CD14-positive monocyte (primary cell): ENCODE measurements at regions not wholly inside any gene's neighbourhood (a gene's known extent, or its start where the extent isn't known, plus 50 kb on each side); places are given as distances from the start of the nearest gene placed in this dataset.

Source experiments
- DNase-seq, 3 donors: peaks; one replicate each; pipeline ENCODE4 v3.0.0-alpha.2; 2011 to 2022
- H2AFZ ChIP-seq: 2 replicates; pipeline ENCODE4 v1.6.0; 2012; ENCODE audit warnings: mild to moderate bottlenecking, low read depth, low read length, inconsistent platforms; ENCODE audit not compliant: insufficient read depth, poor library complexity, severe bottlenecking
- H3K27ac ChIP-seq, 2 donors: 1 replicate in 1 of 2; 2 replicates in 1 of 2; pipeline ENCODE4 v1.5.1; 2012 to 2013; ENCODE audit warnings: low read length in 2 of 2, control low read depth in 1 of 2, inconsistent platforms in 1 of 2, low read depth in 1 of 2, mild to moderate bottlenecking in 1 of 2
- H3K27me3 ChIP-seq, 2 donors: one replicate each; pipeline versions ENCODE4 v1.6.0 to v1.6.1; 2011 to 2013; ENCODE audit warnings: low read length in 2 of 2; ENCODE audit not compliant: control insufficient read depth in 2 of 2, insufficient read depth in 2 of 2
- H3K36me3 ChIP-seq, 2 donors: replicated peaks in 1 of 2; 1 replicate in 1 of 2; 2 replicates in 1 of 2; pipeline versions ENCODE4 v1.5.1 to v1.6.1; 2012 to 2013; ENCODE audit warnings: low read length in 2 of 2, control low read depth in 1 of 2, inconsistent platforms in 1 of 2, mild to moderate bottlenecking in 1 of 2; ENCODE audit not compliant: insufficient read depth in 2 of 2, control insufficient read depth in 1 of 2
- H3K4me1 ChIP-seq, 2 donors: 1 replicate in 1 of 2; 2 replicates in 1 of 2; pipeline versions ENCODE4 v1.5.1 to v1.6.1; 2012 to 2013; ENCODE audit warnings: low read length in 2 of 2, control low read depth in 1 of 2, inconsistent platforms in 1 of 2, mild to moderate bottlenecking in 1 of 2, moderate library complexity in 1 of 2; ENCODE audit not compliant: insufficient read depth in 2 of 2, control insufficient read depth in 1 of 2
- H3K4me2 ChIP-seq: replicated peaks from 2 replicates; pipeline ENCODE3; 2012; ENCODE audit warnings: low read length, moderate library complexity, mild to moderate bottlenecking; ENCODE audit not compliant: poor library complexity, severe bottlenecking; ENCODE audit errors: extremely low read depth
- H3K4me3 ChIP-seq, 3 experiments: fragments of 200-600 bp in 1 of 3; sonication (generic) in 1 of 3; replicated peaks in 1 of 3; 1 replicate in 2 of 3; 2 replicates in 1 of 3; pipeline ENCODE4 v1.5.1; 2011 to 2013; ENCODE audit warnings: low read length in 3 of 3, mild to moderate bottlenecking in 3 of 3, control low read depth in 2 of 3, low read depth in 2 of 3, inconsistent platforms in 1 of 3, moderate library complexity in 1 of 3
- H3K79me2 ChIP-seq: 2 replicates; pipeline ENCODE4 v1.6.0; 2012; ENCODE audit warnings: mild to moderate bottlenecking, control low read depth, inconsistent platforms, low read length, moderate library complexity; ENCODE audit not compliant: insufficient read depth
- H3K9ac ChIP-seq: 2 replicates; pipeline ENCODE4 v1.6.0; 2017; ENCODE audit warnings: low read length, mild to moderate bottlenecking; ENCODE audit not compliant: insufficient read depth, poor library complexity, severe bottlenecking
- H3K9me3 ChIP-seq, 2 donors: replicated peaks in 1 of 2; 1 replicate in 1 of 2; 2 replicates in 1 of 2; pipeline versions ENCODE4 v1.5.1 to v1.6.1; 2012 to 2013; ENCODE audit warnings: low read length in 2 of 2, control low read depth in 1 of 2; ENCODE audit not compliant: control insufficient read depth in 1 of 2, insufficient read depth in 1 of 2
- H4K20me1 ChIP-seq: 2 replicates; pipeline ENCODE4 v1.6.0; 2012; ENCODE audit warnings: mild to moderate bottlenecking, low read length, control low read depth, moderate library complexity; ENCODE audit not compliant: insufficient read depth
- H3K27ac Mint-ChIP-seq, 7 donors: one replicate each; pipeline ENCODE4 v1.8.0; 2020; ENCODE audit warnings: mild to moderate bottlenecking in 7 of 7, mixed read lengths in 7 of 7, moderate library complexity in 6 of 7, inconsistent platforms in 2 of 7
- H3K27me3 Mint-ChIP-seq, 3 donors: one replicate each; pipeline ENCODE4 v1.8.0; 2021 to 2022; ENCODE audit warnings: low read depth in 3 of 3, mild to moderate bottlenecking in 3 of 3, mixed read lengths in 3 of 3, moderate library complexity in 3 of 3, inconsistent platforms in 1 of 3
- H3K36me3 Mint-ChIP-seq, 2 donors: one replicate each; pipeline ENCODE4 v1.8.0; 2020; ENCODE audit warnings: mixed read lengths in 2 of 2, inconsistent platforms in 1 of 2, mild to moderate bottlenecking in 1 of 2
- H3K4me1 Mint-ChIP-seq: one replicate; pipeline ENCODE4 v1.8.0; 2020; ENCODE audit warnings: mild to moderate bottlenecking, mixed read lengths
- H3K4me3 Mint-ChIP-seq, 2 donors: one replicate each; pipeline ENCODE4 v1.8.0; 2020; ENCODE audit warnings: mild to moderate bottlenecking in 2 of 2, mixed read lengths in 2 of 2, moderate library complexity in 1 of 2
- H3K9me3 Mint-ChIP-seq, 7 donors: one replicate each; pipeline ENCODE4 v1.8.0; 2020 to 2022; ENCODE audit warnings: mixed read lengths in 7 of 7, mild to moderate bottlenecking in 6 of 7, moderate library complexity in 6 of 7, inconsistent platforms in 2 of 7
- WGBS: methylation state at CpG from one replicate; pipeline ENCODE4 v1.1.5; 2013; ENCODE audit warnings: missing lambda C conversion rate; ENCODE audit not compliant: insufficient coverage; 5-methylcytosine and 5-hydroxymethylcytosine counted together
- intact Hi-C, 2 donors: fragments of 100-400 bp; cut with micrococcal nuclease; formaldehyde crosslinking; loops; one replicate each; pipeline versions ENCODE4 v1.15.0 to v1.15.1; 2023
- TF ChIP-seq, protein P1 (sequence below): fragments of 200-600 bp; IDR thresholded peaks from one replicate; pipeline ENCODE4 v1.8.0; 2022; ENCODE audit warnings: antibody characterized with exemption, mild to moderate bottlenecking

DNA sequence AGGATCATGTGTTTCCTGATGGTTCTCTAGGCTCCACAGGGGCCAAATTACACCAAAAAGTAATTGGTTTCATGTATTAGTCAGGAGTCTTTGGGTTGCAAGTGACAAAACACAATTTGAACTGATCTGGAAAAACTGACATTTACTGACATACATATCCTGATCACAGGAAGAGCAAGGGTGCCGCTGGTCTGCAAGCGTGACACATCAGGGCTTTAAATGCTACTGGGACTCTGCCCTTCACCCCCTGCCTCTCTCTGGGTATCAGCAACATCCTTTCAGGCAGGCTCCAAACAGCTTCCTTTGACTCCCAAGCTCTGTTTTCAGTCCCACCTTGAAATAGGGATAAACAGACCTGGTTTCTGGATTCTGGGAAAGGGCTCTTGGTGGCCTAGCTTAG, 197.5 kb downstream of the PALM2AKAP2 start:
- DNase-seq: no peak
- Histone ChIP-seq H3K4me3 (no peak overlapping the region), H3K27me3 (peaks cover 0 to 2% of the 10 kb centered on the region in 2 donors), H3K79me2 (no peaks in the 10 kb centered on the region), H3K27ac (no peak overlapping the region), H4K20me1 (no peaks in the 10 kb centered on the region), H2AFZ (no peak overlapping the region), H3K9ac (no peak overlapping the region), H3K36me3 (no peaks in the 10 kb centered on the region), H3K4me1 (peaks cover 28 to 30% of the 10 kb centered on the region in 2 donors), H3K4me2 (no peak overlapping the region), H3K9me3 (no peaks in the 10 kb centered on the region)
- Mint-ChIP-seq H3K36me3 (peaks cover 0 to 1% of the 10 kb centered on the region in 2 donors), H3K4me3 (no peak overlapping the region), H3K9me3 (peaks cover 0 to 8% (median 0%) of the 10 kb centered on the region in 7 donors), H3K27ac (no peak overlapping the region), H3K4me1 (peaks cover 27% of the 10 kb centered on the region), H3K27me3 (peaks cover 3 to 6% (median 4%) of the 10 kb centered on the region in 3 donors)
- TF ChIP-seq, protein P1, sequence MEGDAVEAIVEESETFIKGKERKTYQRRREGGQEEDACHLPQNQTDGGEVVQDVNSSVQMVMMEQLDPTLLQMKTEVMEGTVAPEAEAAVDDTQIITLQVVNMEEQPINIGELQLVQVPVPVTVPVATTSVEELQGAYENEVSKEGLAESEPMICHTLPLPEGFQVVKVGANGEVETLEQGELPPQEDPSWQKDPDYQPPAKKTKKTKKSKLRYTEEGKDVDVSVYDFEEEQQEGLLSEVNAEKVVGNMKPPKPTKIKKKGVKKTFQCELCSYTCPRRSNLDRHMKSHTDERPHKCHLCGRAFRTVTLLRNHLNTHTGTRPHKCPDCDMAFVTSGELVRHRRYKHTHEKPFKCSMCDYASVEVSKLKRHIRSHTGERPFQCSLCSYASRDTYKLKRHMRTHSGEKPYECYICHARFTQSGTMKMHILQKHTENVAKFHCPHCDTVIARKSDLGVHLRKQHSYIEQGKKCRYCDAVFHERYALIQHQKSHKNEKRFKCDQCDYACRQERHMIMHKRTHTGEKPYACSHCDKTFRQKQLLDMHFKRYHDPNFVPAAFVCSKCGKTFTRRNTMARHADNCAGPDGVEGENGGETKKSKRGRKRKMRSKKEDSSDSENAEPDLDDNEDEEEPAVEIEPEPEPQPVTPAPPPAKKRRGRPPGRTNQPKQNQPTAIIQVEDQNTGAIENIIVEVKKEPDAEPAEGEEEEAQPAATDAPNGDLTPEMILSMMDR: no peak
- intact Hi-C loops: no loop called here
- WGBS: 85% methylated on average over 2 of the region's 2 CpGs

DNA sequence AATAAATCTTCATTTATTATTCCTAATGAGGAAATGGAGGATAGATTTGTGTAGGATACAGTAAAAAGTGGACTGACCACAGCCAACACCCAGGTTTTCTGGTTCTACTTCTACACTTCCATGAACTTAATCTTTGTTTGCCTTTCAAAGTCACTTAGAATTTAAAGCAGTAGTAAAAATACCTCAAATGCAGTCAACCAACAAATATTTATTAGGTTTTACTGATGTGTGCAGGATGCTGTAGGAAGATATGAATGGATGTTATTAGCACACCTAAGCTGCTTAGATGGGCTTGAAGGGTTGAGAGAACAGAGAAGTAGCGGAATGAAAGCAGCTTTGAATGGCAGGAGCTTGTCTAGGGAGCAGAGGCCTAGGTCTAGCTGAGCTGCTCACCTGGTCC, 201.1 kb downstream of the PALM2AKAP2 start:
- intact Hi-C loops: no loop called here
- Mint-ChIP-seq H3K9me3 (peaks cover 0 to 8% (median 0%) of the 10 kb centered on the region in 7 donors), H3K4me3 (no peak overlapping the region)

More for the DNA sequence above, 201.1 kb downstream of the PALM2AKAP2 start:
- H3K9ac ChIP-seq: no peak overlapping the region
- H4K20me1 ChIP-seq: no peaks in the 10 kb centered on the region
- H3K27ac Mint-ChIP-seq: no peak overlapping the region
- TF ChIP-seq, protein P1: no peak
- H3K79me2 ChIP-seq: no peaks in the 10 kb centered on the region
- H3K36me3 ChIP-seq: no peaks in the 10 kb centered on the region
- no peak overlapping the region for H2AFZ ChIP-seq
- WGBS: 75% methylated on average over 1 of the region's 1 CpG
- no peak overlapping the region for H3K4me2 ChIP-seq
- H3K4me1 ChIP-seq: no peaks in the 10 kb centered on the region
- no peak overlapping the region for H3K4me3 ChIP-seq
- peaks cover 7 to 11% (median 7%) of the 10 kb centered on the region in 3 donors for H3K27me3 Mint-ChIP-seq
- peaks cover 0 to 5% of the 10 kb centered on the region in 2 donors for H3K27me3 ChIP-seq
- no peaks in the 10 kb centered on the region for H3K9me3 ChIP-seq
- H3K27ac ChIP-seq: no peak overlapping the region
- no peaks in the 10 kb centered on the region for H3K4me1 Mint-ChIP-seq
- no peaks in the 10 kb centered on the region for H3K36me3 Mint-ChIP-seq
- DNase-seq: no peak
